Erythroblast (primary cell): ENCODE measurements at regions not wholly inside any gene's neighbourhood (a gene's known extent, or its start where the extent isn't known, plus 50 kb on each side); places are given as distances from the start of the nearest gene placed in this dataset.

ENCODE experiments used
- GATA1 ChIP-seq: IDR thresholded peaks from 2 replicates; pipeline ENCODE4 v1.6.1; 2011; ENCODE audit warnings: low read depth, mild to moderate bottlenecking, control low read depth, low read length, moderate library complexity
- POLR2A ChIP-seq: IDR thresholded peaks from 2 replicates; pipeline ENCODE4 v1.6.1; 2011; ENCODE audit warnings: mild to moderate bottlenecking, low read length

DNA sequence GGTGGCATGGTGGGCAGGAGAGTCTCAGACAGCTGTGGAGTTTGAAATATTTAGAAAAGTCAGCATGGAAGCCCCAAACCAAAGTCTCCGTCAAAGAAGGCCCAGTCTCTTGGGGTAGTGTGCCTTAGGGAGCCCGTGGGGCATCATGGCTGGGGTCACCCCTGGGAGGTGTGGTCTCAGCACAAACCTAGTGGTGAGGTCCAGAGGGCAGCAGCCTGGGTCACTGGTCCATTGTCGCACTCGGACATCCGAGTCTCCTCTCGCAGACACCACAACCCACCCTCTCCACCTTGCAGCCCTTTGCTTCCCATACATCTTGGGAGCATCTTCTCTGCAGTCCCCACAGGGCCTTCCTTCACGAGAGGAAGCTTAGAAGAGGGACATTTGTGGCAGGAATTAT is 588.0 kb upstream of the TMEM132C start:
- no peak for TF ChIP-seq POLR2A
- TF ChIP-seq GATA1: no peak
